ENCODE measurements at regions not wholly inside any gene's neighbourhood (a gene's known extent, or its start where the extent isn't known, plus 50 kb on each side); places are given as distances from the start of the nearest gene placed in this dataset.

DNA sequence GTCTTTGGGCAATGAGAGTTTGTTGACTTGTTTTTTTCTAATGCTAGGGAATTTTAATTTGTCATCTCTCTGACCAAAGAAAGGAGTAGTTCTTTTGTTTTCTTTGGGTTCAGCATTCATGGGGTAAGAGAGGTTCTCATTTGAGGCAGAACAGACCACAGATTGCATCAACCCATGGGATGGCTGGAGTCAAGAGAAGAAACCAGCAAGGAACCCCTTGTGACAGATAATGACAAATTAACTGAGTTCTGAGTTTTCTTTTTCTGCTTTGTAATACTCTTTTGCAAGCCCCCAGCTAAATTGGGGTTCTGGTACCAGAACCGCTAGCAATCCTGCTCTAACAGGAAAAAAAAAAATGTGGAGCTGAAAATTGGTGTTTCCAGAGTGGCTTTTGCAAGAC is 864.1 kb downstream of the DIAPH3 start:
- POLR2A ChIA-PET: no interaction called here
- Histone ChIP-seq H3K9me3 (ENCODE audit: control insufficient read depth, insufficient read depth, low read depth, low read length) (no peaks in the 10 kb centered on the region), H3K36me3 (ENCODE audit: control insufficient read depth in 2 of 2, insufficient read depth in 1 of 2, low read length in 2 of 2) (no peaks in the 10 kb centered on the region), H3K4me1 (ENCODE audit: control insufficient read depth, insufficient read depth, low read length) (no peaks in the 10 kb centered on the region), H3K4me3 (ENCODE audit: low read depth, low read length) (no peak overlapping the region), H3K27ac (ENCODE audit: extremely low read depth, low read depth, low read length) (no peak overlapping the region)
- TF ChIP-seq, protein P1, sequence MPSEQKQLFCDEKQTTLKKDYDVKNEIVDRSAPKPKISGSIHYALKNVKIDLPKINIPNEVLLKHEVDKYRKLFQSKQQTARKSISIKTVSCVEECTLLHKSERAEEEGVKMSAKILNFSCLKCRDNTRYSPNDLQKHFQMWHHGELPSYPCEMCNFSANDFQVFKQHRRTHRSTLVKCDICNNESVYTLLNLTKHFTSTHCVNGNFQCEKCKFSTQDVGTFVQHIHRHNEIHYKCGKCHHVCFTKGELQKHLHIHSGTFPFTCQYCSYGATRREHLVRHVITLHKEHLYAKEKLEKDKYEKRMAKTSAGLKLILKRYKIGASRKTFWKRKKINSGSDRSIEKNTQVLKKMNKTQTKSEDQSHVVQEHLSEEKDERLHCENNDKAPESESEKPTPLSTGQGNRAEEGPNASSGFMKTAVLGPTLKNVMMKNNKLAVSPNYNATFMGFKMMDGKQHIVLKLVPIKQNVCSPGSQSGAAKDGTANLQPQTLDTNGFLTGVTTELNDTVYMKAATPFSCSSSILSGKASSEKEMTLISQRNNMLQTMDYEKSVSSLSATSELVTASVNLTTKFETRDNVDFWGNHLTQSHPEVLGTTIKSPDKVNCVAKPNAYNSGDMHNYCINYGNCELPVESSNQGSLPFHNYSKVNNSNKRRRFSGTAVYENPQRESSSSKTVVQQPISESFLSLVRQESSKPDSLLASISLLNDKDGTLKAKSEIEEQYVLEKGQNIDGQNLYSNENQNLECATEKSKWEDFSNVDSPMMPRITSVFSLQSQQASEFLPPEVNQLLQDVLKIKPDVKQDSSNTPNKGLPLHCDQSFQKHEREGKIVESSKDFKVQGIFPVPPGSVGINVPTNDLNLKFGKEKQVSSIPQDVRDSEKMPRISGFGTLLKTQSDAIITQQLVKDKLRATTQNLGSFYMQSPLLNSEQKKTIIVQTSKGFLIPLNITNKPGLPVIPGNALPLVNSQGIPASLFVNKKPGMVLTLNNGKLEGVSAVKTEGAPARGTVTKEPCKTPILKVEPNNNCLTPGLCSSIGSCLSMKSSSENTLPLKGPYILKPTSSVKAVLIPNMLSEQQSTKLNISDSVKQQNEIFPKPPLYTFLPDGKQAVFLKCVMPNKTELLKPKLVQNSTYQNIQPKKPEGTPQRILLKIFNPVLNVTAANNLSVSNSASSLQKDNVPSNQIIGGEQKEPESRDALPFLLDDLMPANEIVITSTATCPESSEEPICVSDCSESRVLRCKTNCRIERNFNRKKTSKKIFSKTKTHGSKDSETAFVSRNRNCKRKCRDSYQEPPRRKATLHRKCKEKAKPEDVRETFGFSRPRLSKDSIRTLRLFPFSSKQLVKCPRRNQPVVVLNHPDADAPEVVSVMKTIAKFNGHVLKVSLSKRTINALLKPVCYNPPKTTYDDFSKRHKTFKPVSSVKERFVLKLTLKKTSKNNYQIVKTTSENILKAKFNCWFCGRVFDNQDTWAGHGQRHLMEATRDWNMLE (tag by site-specific recombination; conservative IDR thresholded peaks at IDR 0.05; ENCODE audit: low read depth): no peak
- TF ChIP-seq ZNF146 (tag by site-specific recombination; IDR thresholded peaks at IDR 0.05): no peak
- no peak for TF ChIP-seq ZNF785 (tag by site-specific recombination; IDR thresholded peaks at IDR 0.05)
- TF ChIP-seq ZNF433 (tag by site-specific recombination; IDR thresholded peaks at IDR 0.05; ENCODE audit: low read depth): no peak
- TF ChIP-seq, protein P2, sequence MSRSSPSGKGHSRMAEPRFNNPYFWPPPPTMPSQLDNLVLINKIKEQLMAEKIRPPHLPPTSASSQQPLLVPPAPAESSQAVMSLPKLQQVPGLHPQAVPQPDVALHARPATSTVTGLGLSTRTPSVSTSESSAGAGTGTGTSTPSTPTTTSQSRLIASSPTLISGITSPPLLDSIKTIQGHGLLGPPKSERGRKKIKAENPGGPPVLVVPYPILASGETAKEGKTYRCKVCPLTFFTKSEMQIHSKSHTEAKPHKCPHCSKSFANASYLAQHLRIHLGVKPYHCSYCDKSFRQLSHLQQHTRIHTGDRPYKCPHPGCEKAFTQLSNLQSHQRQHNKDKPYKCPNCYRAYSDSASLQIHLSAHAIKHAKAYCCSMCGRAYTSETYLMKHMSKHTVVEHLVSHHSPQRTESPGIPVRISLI (tag by site-specific recombination; IDR thresholded peaks at IDR 0.05): no peak
- TF ChIP-seq ZNF404 (tag by site-specific recombination; IDR thresholded peaks at IDR 0.05): no peak
- TF ChIP-seq GFI1B (tag by site-specific recombination; IDR thresholded peaks at IDR 0.05): no peak
- TF ChIP-seq, protein P3, sequence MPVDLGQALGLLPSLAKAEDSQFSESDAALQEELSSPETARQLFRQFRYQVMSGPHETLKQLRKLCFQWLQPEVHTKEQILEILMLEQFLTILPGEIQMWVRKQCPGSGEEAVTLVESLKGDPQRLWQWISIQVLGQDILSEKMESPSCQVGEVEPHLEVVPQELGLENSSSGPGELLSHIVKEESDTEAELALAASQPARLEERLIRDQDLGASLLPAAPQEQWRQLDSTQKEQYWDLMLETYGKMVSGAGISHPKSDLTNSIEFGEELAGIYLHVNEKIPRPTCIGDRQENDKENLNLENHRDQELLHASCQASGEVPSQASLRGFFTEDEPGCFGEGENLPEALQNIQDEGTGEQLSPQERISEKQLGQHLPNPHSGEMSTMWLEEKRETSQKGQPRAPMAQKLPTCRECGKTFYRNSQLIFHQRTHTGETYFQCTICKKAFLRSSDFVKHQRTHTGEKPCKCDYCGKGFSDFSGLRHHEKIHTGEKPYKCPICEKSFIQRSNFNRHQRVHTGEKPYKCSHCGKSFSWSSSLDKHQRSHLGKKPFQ (tag by site-specific recombination; IDR thresholded peaks at IDR 0.05): no peak
- no peak for TF ChIP-seq ZNF654 (tag by site-specific recombination; IDR thresholded peaks at IDR 0.05; ENCODE audit: low read depth)
- no peak for TF ChIP-seq ZNF843 (tag by site-specific recombination; IDR thresholded peaks at IDR 0.05)
- TF ChIP-seq ZNF558 (tag by site-specific recombination; IDR thresholded peaks at IDR 0.05): no peak
- no peak for TF ChIP-seq ZNF350 (tag by site-specific recombination; IDR thresholded peaks at IDR 0.05)
- TF ChIP-seq, protein P4, sequence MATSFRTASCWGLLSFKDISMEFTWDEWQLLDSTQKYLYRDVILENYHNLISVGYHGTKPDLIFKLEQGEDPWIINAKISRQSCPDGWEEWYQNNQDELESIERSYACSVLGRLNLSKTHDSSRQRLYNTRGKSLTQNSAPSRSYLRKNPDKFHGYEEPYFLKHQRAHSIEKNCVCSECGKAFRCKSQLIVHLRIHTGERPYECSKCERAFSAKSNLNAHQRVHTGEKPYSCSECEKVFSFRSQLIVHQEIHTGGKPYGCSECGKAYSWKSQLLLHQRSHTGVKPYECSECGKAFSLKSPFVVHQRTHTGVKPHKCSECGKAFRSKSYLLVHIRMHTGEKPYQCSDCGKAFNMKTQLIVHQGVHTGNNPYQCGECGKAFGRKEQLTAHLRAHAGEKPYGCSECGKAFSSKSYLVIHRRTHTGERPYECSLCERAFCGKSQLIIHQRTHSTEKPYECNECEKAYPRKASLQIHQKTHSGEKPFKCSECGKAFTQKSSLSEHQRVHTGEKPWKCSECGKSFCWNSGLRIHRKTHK (tag by site-specific recombination; IDR thresholded peaks at IDR 0.05): no peak
- TF ChIP-seq, protein P5, sequence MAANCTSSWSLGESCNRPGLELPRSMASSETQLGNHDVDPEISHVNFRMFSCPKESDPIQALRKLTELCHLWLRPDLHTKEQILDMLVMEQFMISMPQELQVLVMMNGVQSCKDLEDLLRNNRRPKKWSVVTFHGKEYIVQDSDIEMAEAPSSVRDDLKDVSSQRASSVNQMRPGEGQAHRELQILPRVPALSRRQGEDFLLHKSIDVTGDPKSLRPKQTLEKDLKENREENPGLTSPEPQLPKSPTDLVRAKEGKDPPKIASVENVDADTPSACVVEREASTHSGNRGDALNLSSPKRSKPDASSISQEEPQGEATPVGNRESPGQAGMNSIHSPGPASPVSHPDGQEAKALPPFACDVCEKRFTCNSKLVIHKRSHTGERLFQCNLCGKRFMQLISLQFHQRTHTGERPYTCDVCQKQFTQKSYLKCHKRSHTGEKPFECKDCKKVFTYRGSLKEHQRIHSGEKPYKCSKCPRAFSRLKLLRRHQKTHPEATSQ (tag by site-specific recombination; IDR thresholded peaks at IDR 0.05): no peak
- CTCF ChIA-PET: no interaction called here

Measured in HEK293 (cell line).